HL-60 (cell line): ENCODE measurements at regions not wholly inside any gene's neighbourhood (a gene's known extent, or its start where the extent isn't known, plus 50 kb on each side); places are given as distances from the start of the nearest gene placed in this dataset.

Source experiments
- CTCF ChIP-seq: IDR thresholded peaks from one replicate; pipeline ENCODE4 v1.5.1; 2011; ENCODE audit warnings: low read length, control low read depth, inconsistent platforms; ENCODE audit not compliant: insufficient read depth
- GABPA ChIP-seq: IDR thresholded peaks from 2 replicates; pipeline ENCODE4 v1.6.1; 2012; ENCODE audit warnings: low read depth
- POLR2AphosphoS5 ChIP-seq: IDR thresholded peaks from 2 replicates; pipeline ENCODE4 v1.6.1; 2012; ENCODE audit warnings: low read depth
- REST ChIP-seq: IDR thresholded peaks from 2 replicates; pipeline ENCODE4 v1.6.1; 2012; ENCODE audit warnings: low read depth; ENCODE audit not compliant: insufficient replicate concordance
- SPI1 ChIP-seq: IDR thresholded peaks from 2 replicates; pipeline ENCODE4 v1.6.1; 2012; ENCODE audit warnings: low read depth, mild to moderate bottlenecking, borderline replicate concordance

GRCh38 chr16:80408014-80408413 is 132.8 kb upstream of the DYNLRB2 start:
- TF ChIP-seq CTCF (no peak), SPI1 (no peak), POLR2AphosphoS5 (no peak), GABPA (no peak), REST (no peak)
